ENCODE measurements at regions not wholly inside any gene's neighbourhood (a gene's known extent, or its start where the extent isn't known, plus 50 kb on each side); places are given as distances from the start of the nearest gene placed in this dataset.
"Not testable (repeated sequence)": the region's sequence is repeated elsewhere in the genome, so short reads cannot be mapped to it uniquely, and the experiment has no call there.

GRCh38 chr9:7739595-7739994 is 60.0 kb downstream of the DMAC1 start:
- DNase-seq (ENCODE audit: low read depth) = no peak

- DNase-seq (ENCODE audit: low read depth) = no peak
Measured at GRCh38 chr9:7735311-7735710, 64.3 kb downstream of the DMAC1 start.

DNA sequence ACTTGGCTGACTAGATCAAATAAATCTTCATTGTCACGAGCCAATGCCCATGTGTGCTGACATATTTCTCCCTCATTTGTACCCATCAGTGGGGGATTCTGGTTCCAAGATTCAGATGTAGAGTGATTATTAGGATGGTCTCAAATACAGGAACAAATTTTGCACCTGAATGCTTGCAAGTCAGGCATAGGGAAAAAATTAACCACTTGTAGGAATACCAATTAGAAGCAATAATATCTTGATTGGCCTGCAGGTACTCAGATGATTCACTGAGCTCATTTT is 69.5 kb downstream of the DMAC1 start:
- DNase-seq (ENCODE audit: low read depth) = no peak

DNA sequence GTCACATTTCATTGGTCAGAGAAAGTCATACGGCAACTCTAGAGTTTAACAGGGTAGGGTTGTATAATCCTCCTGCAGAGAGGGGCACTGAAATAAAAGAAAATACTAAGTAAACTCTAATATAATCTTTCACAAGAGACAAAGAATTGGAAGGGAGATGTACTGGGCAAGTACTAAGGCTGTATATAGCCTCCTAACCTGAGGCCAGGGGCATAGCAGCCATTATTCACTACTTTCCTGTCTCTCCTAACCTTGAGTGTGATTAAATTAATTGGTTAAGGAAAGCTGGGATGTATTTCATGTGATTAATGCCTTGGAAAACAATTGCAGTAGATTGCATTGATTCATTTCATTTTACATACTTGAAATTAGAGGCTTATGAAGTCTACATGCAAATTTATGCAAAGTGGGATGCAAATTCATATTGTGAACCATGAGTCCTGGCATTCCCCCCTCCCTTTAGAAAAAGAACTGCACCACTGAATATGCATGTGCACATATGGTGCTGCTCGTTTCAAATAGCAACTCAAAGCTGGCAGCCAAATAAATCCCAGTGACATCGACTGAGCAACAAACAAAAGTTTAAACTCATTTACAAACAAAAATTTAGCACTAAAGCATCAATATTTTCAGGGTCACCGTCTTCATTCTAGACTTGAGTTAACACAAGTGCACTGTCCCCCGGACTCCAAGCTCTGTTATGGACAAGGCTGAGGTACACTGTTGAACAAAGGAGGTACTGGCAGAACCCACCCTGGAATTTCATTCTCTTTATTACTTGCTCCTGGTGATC is 70.0 kb downstream of the DMAC1 start:
- DNase-seq (ENCODE audit: low read depth) = no peak

- no peak for DNase-seq (ENCODE audit: low read depth)
Measured at GRCh38 chr9:7721291-7721690, 78.3 kb downstream of the DMAC1 start.

- not testable (repeated sequence) for DNase-seq (ENCODE audit: low read depth)
Measured at GRCh38 chr9:7713088-7713487, 86.5 kb downstream of the DMAC1 start.

DNA sequence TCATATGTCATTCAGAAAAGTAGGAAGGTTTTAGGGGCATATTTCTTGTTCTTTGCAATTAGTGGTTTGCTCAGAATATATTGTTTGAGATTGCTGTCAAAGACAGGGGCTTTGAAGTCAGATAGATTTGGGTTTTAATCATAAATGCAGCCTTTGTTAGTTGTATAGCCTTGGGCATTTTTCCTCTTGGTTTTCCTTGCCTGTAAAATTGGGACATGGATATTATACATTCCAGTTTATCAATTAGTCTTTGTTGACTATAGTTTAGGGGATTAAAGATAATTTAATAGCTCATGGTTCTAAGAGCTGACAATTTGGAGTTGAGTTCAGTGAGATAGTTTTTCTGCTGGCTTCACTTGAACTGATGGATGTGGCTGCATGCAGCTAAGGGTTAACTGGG is 88.9 kb downstream of the DMAC1 start:
- no peak for DNase-seq (ENCODE audit: low read depth)

DNA sequence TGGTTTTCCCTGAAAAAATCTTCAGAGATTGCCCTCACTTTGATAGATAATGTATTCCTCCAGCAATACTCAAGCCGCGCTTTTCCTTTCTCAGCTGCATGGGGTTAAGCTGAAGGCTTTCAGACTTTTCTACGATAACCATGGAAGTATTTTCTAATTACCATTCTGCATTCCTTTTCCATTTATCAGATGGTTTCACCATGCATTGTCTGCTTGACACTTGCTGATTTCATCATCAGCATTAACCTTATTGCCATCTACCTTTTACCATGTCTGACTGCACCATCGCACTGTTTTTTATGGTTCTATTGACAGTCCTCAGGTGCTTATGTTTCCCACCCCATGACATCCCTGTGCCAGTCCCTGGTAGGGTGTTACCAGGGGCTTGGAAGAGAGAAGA is 91.6 kb downstream of the DMAC1 start:
- DNase-seq (ENCODE audit: low read depth) = no peak

DNA sequence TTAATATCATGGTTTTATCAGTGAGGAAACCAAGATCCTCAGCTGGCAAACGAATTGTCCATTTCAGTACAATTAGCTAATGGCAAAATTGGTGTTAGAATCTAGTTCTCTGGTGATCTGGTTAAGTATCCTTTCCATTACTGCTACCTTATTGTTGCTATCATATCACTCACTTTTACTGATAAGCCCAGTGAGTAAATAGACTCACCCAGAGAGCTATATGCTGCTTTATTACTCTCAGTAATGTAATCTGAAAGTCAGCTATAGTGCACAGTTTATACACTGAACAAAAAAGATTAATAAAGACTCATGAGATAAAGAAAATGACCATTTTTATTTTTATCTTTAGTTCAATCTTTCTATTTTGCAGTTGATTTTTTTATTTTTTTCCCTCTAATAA is 95.0 kb downstream of the DMAC1 start:
- DNase-seq (ENCODE audit: low read depth) = no peak

DNA sequence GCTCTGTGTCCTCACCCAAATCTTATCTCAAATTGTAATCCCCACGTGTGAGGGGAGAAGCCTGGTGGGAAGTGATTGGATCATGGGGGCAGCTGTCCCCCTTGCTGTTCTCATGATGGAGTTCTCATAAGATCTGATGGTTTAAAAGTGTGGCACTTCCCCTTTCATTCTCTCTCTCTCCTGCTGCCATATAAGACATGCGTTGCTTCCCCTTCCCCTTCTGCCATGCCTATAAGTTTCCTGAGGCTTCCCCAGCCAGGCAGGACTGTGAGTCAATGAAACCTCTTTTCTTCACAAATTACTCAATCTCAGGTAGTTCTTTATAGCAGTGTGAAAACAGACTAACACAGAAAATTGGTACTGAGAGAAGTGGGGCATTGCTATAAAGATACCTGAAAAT is 107.7 kb downstream of the DMAC1 start:
- DNase-seq (ENCODE audit: low read depth) = no peak

GRCh38 chr9:7690014-7690413 is 109.6 kb downstream of the DMAC1 start:
- DNase-seq (ENCODE audit: low read depth) = no peak

- DNase-seq (ENCODE audit: low read depth) = no peak
Measured at GRCh38 chr9:7688626-7689025, 111.0 kb downstream of the DMAC1 start.

- no peak for DNase-seq (ENCODE audit: low read depth)
Measured at GRCh38 chr9:7676609-7677156, 122.9 kb downstream of the DMAC1 start.

GRCh38 chr9:7671847-7672246 is 127.7 kb downstream of the DMAC1 start:
- no peak for DNase-seq (ENCODE audit: low read depth)

DNA sequence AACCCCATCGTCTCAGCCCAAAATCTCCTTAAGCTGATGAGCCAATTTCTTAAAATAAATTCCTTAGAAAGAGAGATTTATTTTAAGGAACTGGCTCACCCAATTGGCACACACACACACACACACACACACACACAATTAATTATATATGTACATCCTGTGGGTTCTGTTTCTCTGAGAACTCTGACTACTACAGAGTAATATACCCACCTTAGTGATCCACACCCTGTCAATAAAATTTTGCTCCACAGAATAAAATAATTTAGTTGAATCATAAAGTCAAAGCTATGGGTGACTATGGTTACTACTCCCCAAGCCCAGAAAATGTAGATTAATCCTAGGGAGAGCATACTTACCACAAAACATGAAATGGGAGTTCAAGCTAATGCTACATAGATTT is 131.0 kb downstream of the DMAC1 start:
- no peak for DNase-seq (ENCODE audit: low read depth)

GRCh38 chr9:7665874-7666273 is 133.7 kb downstream of the DMAC1 start:
- no peak for DNase-seq (ENCODE audit: low read depth)

GRCh38 chr9:7659766-7660165 is 139.8 kb downstream of the DMAC1 start:
- DNase-seq (ENCODE audit: low read depth) = no peak

DNA sequence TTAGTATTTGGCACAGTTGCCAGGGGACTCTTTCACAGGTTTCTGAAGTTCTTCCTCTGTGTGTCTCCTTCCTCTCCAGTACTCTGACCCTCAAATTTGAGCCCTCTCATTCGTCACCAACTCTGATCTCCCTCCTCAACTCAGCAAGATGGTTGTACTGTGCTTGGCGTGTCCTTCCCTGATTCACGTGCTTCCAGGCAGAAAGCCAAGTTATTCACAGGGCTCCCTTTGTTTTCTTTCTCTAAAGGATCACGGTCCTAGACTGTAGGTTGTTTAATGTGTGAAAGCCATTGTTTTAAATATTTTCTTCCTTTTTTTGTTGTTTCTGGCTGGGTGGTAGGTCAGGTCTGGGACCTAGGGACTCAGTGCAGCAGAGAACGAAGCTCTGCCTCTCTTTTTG is 142.9 kb downstream of the DMAC1 start:
- no peak for DNase-seq (ENCODE audit: low read depth)

GRCh38 chr9:7653262-7653661 is 146.3 kb downstream of the DMAC1 start:
- no peak for DNase-seq (ENCODE audit: low read depth)

DNA sequence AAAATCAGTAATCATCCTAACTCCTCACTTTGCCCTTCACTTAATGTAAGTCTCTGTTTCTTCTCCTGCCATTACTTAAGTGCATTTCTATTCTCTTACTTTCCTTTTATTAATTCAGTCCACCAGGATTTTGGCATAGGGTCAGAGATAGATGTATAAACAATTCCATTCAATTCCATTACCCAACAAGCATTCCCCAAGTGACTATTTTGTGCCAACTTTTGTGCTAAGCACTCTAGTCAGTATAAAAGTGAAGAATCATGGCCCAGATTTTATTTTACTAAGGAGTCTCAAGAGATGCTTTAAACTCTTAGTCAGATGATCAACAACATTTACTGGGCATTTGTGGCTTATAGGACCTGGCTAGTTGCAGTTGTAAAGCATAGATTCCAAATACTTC is 159.3 kb downstream of the DMAC1 start:
- no peak for DNase-seq (ENCODE audit: low read depth)

DNA sequence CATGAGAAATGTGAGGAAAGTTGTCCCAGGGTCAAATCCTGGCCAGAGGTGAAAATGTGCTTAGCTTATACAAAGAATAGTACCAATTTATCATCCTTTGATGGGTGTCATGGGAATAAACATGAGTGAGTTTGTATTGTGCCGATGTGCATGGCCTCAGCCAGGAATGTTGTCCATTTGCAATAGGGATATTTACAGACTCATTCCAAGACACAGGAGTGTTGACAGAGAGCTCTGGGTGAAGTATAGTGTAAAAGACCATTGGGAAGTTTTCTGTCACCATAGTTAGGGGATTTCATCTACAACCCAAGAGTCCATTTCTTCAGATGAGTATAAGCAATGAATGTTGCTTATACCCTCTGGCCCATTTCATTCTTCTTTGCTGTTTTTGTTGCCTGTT is 160.1 kb downstream of the DMAC1 start:
- no peak for DNase-seq (ENCODE audit: low read depth)

GRCh38 chr9:7636838-7637467 is 162.6 kb downstream of the DMAC1 start:
- DNase-seq (ENCODE audit: low read depth) = no peak

DNA sequence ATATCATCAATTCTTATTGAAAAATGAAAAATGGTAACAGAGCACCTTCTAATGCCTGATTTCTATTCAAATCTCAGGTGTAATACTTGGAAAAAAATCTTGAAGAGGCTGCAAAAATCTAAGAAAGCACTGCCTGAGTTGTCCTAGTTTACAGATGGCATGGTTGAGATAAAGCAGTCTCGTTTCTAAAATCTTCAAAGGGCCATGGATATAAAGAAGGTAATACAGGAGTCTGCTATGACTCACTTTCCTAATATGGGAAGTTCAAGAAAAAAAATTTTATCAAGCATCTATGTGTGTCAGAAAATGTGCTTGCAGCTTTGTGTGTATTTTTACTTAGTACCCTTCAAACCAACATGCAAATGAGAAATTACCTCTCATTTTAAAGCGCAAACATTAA is 163.3 kb downstream of the DMAC1 start:
- no peak for DNase-seq (ENCODE audit: low read depth)

GRCh38 chr9:7626571-7627029 is 173.0 kb downstream of the DMAC1 start:
- not testable (repeated sequence) for DNase-seq (ENCODE audit: low read depth)

All from GM04503 (cell line).